ENCODE measurements at regions not wholly inside any gene's neighbourhood (a gene's known extent, or its start where the extent isn't known, plus 50 kb on each side); places are given as distances from the start of the nearest gene placed in this dataset.

GRCh38 chr5:116738239-116738614 lies 163.6 kb upstream of the SEMA6A start:
- no peak for DNase-seq (ENCODE audit: low spot score)
- Histone ChIP-seq H3K4me1 (ENCODE audit: insufficient read depth) (peaks cover 35% of the 10 kb centered on the region), H3K9me2 (ENCODE audit: insufficient read depth) (peaks cover 6% of the 10 kb centered on the region; the same call in 1 of the 2 replicates), H3K27me3 (ENCODE audit: insufficient read depth) (no peaks in the 10 kb centered on the region), H4K20me1 (replicated peaks; ENCODE audit: insufficient read depth) (no peaks in the 10 kb centered on the region), H3K36me3 (ENCODE audit: insufficient read depth) (no peaks in the 10 kb centered on the region), H3K27ac (ENCODE audit: low read depth) (no peak overlapping the region), H3K79me2 (replicated peaks; ENCODE audit: insufficient read depth) (no peaks in the 10 kb centered on the region), H3K4me3 (no peak overlapping the region), H3K4me2 (no peak overlapping the region), H2AFZ (peak overlapping the region; percentile 90), H3F3A (replicated peaks; ENCODE audit: low read depth) (no peaks in the 10 kb centered on the region)
- no peak overlapping the region for H3K27ac Mint-ChIP-seq
- no peaks in the 10 kb centered on the region; the same call in 1 of the 3 replicates for H3K9me3 Mint-ChIP-seq
- H3K36me3 Mint-ChIP-seq (ENCODE audit: low read depth) = peaks cover 5% of the 10 kb centered on the region; the same call in 1 of the 3 replicates
- no peaks in the 10 kb centered on the region for H3K27me3 Mint-ChIP-seq (ENCODE audit: insufficient read depth, low read depth, poor library complexity)
- peak; percentile 65 for ATAC-seq
- H3K4me1 Mint-ChIP-seq = peaks cover 39% of the 10 kb centered on the region
- H3K4me3 Mint-ChIP-seq = no peak overlapping the region
- TF ChIP-seq NANOG (IDR thresholded peaks at IDR 0.05; ENCODE audit: borderline replicate concordance) (no peak), ZNF114 (CRISPR knock-in tag; IDR thresholded peaks at IDR 0.05) (no peak), REST (IDR thresholded peaks at IDR 0.05; ENCODE audit: unreplicated experiment) (no peak), ETS1 (IDR thresholded peaks at IDR 0.05) (no peak), ZNF331 (CRISPR knock-in tag; IDR thresholded peaks at IDR 0.05; ENCODE audit: low read depth) (no peak), CTCF (conservative IDR thresholded peaks at IDR 0.05; ENCODE audit: low read depth in 2 of 2) (no peak), CREB1 (CRISPR knock-in tag; IDR thresholded peaks at IDR 0.05; ENCODE audit: low read depth) (no peak), EZH2 (IDR thresholded peaks at IDR 0.05; ENCODE audit: low read depth, unreplicated experiment) (no peak), EZH2phosphoT487 (IDR thresholded peaks at IDR 0.05; ENCODE audit: unreplicated experiment) (no peak), JUNB (IDR thresholded peaks at IDR 0.05; ENCODE audit: unreplicated experiment) (no peak), STAT1 (IDR thresholded peaks at IDR 0.05; ENCODE audit: unreplicated experiment) (no peak), POLR2AphosphoS5 (IDR thresholded peaks at IDR 0.05; ENCODE audit: low read depth) (no peak)

Measured in GM23338 (cell line).